Peyer's patch (tissue), 4 donors: ENCODE measurements at regions not wholly inside any gene's neighbourhood (a gene's known extent, or its start where the extent isn't known, plus 50 kb on each side); places are given as distances from the start of the nearest gene placed in this dataset.

Source experiments
- POLR2A ChIP-seq, 2 donors: fragments of 450-650 bp; IDR thresholded peaks; one replicate each; pipeline ENCODE4 v1.5.1; 2017; ENCODE audit warnings: antibody characterized with exemption in 2 of 2, mild to moderate bottlenecking in 2 of 2, moderate library complexity in 2 of 2
- TF ChIP-seq, protein P1 (sequence below), 6 experiments: fragments of 450-650 bp in 4 of 6; fragments of 200-600 bp in 2 of 6; sonication (generic) in 1 of 6; IDR thresholded peaks; one replicate each; pipeline ENCODE4 v1.5.1; 2017 to 2019; ENCODE audit warnings: antibody characterized with exemption in 6 of 6, mild to moderate bottlenecking in 3 of 6, moderate library complexity in 1 of 6

DNA sequence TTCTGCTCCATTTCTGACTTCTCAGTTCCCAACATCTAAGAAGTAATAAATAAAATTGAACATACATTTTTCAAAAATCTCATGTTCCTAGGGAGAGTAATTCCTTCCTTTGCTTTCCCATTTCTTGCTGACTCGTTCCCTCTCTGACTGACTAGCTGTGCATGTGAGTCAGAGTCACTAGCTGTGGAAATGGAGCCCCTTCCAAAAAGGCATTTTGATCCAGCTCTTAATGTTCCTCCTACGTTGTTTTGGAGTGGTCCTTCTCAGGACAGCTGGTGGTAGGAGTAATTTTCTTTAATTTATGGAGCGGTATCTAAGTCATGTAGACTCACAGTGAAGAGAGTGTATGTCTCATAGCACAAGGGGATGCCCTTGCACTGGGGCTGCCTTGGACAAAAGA is 460.2 kb downstream of the GADD45G start:
- TF ChIP-seq, protein P1, sequence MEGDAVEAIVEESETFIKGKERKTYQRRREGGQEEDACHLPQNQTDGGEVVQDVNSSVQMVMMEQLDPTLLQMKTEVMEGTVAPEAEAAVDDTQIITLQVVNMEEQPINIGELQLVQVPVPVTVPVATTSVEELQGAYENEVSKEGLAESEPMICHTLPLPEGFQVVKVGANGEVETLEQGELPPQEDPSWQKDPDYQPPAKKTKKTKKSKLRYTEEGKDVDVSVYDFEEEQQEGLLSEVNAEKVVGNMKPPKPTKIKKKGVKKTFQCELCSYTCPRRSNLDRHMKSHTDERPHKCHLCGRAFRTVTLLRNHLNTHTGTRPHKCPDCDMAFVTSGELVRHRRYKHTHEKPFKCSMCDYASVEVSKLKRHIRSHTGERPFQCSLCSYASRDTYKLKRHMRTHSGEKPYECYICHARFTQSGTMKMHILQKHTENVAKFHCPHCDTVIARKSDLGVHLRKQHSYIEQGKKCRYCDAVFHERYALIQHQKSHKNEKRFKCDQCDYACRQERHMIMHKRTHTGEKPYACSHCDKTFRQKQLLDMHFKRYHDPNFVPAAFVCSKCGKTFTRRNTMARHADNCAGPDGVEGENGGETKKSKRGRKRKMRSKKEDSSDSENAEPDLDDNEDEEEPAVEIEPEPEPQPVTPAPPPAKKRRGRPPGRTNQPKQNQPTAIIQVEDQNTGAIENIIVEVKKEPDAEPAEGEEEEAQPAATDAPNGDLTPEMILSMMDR (IDR thresholded peaks at IDR 0.05): no peak
- TF ChIP-seq POLR2A (IDR thresholded peaks at IDR 0.05): no peak
